NCI-H446 (cell line): ENCODE measurements at regions not wholly inside any gene's neighbourhood (a gene's known extent, or its start where the extent isn't known, plus 50 kb on each side); places are given as distances from the start of the nearest gene placed in this dataset.
"Not testable (repeated sequence)": the region's sequence is repeated elsewhere in the genome, so short reads cannot be mapped to it uniquely, and the experiment has no call there.

Experiments
- DNase-seq, 2 experiments: peaks; one replicate each; lab custom pipeline; 2025; lab: John Stamatoyannopoulos, UW

GRCh38 chr7:97234494-97234893 lies 117.0 kb downstream of the SDHAF3 start:
- DNase-seq, result not testable (repeated sequence)

GRCh38 chr7:97246317-97246716 lies 128.8 kb downstream of the SDHAF3 start:
- no peak for DNase-seq

- not testable (repeated sequence) for DNase-seq
Observed at GRCh38 chr7:97258187-97258586, 140.7 kb downstream of the SDHAF3 start.

DNA sequence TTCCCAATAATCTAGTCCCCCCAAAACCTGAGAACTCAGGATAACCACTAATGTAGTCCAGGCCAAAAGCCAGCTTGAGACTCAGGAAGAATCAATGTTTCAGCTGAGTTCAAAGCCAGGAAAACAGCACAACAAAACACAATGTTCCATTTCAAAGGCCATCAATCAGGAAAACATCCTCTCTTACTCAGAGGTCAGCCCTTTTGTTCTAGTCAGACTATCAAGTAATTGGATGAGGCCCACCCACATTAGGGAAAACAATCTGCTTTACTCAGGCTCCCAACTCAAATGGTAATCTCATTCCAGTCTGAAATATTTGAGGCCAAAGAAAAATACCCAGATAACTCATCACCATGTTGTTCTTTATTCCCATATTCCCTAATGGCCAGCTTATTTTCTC lies 152.2 kb downstream of the SDHAF3 start:
- DNase-seq, result no peak

GRCh38 chr7:97270280-97270679 lies 152.8 kb downstream of the SDHAF3 start:
- DNase-seq, result no peak

- DNase-seq, result no peak
Observed at GRCh38 chr7:97271619-97272018, 154.1 kb downstream of the SDHAF3 start.

- DNase-seq, result no peak
Observed at GRCh38 chr7:97272237-97272975, 154.9 kb downstream of the SDHAF3 start.

DNA sequence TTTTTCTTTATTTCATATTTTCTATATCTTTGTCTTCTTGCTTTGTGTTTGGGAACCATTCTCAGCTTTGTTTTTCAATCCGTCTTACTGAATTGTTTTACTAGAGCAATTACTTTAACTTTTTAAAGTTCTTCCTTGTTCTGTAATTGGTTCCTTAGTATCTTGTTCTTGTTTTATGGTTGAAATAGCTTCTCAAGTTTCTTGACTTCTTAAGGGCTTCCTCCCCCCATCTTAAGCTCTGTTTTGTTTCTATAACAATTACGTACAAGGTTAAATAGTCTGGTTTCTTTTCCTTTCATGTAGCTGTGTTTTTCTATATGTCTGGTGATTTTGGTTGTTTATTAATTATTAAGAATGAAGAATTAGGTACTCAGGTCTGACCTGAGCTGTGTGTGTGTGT lies 158.0 kb downstream of the SDHAF3 start:
- DNase-seq, result no peak

GRCh38 chr7:97280950-97281349 lies 163.5 kb downstream of the SDHAF3 start:
- DNase-seq, result no peak

GRCh38 chr7:97285348-97285747 lies 167.8 kb downstream of the SDHAF3 start:
- no peak for DNase-seq

GRCh38 chr7:97293031-97293430 lies 175.5 kb downstream of the SDHAF3 start:
- DNase-seq, result no peak

DNA sequence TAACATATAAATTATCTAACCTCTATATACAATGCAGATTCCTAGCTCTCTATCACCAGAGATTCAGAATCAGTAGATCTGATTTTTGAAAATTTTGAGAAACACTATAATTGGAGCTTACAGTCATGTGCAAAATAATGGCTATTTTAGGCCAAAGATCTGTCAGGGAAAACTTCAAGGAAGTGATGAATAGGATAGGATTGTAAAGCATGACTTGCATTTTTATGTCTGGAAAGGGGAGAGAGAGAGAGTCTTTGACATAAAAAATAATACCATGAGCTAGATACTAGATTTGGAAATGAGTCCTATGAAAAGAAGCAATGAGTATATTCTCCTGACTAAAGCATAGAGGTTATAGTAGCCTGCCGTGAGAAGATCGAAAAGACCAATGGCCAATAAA lies 181.1 kb downstream of the SDHAF3 start:
- no peak for DNase-seq

DNA sequence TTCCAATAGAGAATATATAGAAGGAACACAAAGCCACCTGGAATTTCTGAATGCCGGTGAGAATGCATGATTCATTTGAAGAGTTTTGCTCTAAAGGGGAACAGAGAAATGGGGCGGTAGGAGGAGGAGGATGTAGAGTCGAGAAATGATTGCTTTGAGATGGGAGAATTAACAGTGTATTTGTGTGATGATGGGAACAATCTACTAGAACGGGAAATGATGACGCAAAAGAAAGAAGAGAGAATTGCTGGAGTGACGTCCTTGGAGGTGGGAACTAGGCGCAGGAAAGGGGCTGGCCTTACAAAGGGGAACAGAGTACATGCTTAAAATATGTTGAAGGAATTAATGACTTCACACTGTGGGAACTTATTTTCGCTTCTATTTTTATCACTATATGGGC lies 188.1 kb downstream of the SDHAF3 start:
- DNase-seq, result no peak

DNA sequence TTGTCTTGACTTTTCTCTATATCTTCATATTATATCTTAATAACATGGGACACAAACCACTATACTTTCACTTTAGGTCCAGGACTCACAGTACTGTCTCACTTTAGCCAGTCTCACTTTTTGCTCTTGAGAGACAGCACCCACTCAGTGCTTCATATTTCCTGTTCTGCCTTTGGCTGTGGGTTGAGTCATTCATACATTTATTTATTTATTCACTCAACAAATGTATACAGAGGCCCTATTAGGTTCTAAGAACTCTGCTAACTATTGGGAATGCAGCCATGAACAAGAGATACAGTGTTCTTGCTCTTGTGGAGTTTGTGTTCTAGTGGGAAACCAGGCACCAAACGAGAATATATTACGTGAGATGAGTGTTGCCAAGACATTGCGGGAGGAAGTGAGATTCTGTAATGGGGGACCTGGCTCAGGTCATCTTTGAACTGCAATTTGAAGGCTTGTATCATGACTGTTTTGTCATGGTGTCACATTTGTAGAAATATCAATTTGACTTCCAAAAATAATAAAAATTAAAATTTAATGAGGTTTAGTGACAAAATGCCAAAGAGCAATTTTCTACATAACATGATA lies 190.1 kb downstream of the SDHAF3 start:
- DNase-seq, result no peak

DNA sequence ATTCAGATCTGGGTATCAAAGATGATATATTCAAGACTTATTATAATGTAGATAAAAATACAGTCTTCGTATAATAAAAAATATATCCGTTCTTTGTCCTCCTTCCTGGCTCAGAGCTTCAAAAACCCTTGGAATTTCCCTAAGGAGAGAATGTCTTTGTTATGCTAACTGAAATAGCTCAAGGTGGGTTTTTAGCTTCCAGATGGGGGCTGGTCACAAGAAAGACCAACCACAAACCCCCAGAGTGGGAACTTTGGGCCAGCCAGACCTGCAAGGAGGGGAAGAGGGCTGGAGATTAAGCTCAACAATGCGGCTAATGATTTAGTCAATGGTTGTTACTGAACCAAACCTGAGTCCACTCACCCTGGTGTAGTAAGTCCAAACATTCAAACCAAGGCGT lies 196.4 kb downstream of the SDHAF3 start:
- no peak for DNase-seq

DNA sequence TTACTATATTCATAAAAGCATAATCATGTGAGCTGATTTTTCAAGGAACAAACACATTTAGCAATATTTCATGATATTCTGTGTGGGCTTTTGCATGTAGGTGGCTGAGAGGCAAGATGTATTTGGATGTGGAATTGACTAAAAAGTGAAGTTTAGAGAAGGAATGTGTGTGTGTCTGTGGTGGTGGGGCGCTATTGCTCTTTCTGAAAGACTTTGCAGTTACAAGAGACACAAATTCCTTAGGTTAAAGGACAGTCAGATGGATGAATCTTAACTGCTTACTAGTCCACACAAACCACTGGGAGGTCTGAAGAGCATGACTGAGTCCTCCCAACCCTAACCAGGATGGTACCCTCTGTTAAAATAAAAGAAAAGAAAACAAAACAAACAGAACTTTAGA lies 200.1 kb downstream of the SDHAF3 start:
- DNase-seq, result no peak

DNA sequence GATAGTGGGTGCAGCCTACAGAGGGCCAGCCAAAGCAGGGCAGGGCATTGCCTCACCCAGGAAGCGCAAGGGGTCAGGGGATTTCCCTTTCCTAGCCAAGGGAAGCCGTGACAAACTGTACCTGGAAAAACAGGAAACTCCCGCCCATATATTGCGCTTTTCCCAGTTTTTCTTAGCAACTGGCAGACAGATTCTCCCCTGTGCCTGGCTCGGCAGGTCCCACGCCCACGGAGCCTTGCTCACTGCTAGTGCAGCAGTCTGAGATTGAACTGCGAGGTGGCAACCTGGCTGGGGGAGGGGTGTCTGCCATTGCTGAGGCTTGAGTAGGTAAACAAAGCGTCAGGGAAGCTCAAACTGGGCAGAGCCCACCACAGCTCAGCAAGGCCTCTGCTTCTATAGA lies 212.4 kb downstream of the SDHAF3 start:
- not testable (repeated sequence) for DNase-seq

DNA sequence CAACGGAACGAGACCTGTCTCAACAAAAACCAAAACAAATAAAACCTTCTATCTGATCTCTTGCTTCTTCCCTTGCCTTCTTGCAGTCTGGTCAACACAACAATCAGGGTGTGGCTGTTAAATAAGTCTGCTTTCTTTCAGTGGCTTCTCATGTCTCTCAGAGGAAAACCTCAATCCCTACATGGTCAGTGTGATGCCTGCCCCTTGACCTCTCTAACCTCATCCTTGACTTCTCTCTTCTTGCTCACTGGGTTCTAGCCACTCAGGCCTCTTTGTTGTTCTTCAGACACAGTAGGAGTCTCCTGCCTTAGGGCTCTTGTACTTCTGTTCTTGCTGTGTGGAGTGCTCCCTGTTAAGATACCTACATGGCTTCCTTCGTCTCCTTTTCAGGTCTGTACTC lies 220.4 kb downstream of the SDHAF3 start:
- no peak for DNase-seq

- no peak for DNase-seq
Observed at GRCh38 chr7:97342512-97342911, 225.0 kb downstream of the SDHAF3 start.

DNA sequence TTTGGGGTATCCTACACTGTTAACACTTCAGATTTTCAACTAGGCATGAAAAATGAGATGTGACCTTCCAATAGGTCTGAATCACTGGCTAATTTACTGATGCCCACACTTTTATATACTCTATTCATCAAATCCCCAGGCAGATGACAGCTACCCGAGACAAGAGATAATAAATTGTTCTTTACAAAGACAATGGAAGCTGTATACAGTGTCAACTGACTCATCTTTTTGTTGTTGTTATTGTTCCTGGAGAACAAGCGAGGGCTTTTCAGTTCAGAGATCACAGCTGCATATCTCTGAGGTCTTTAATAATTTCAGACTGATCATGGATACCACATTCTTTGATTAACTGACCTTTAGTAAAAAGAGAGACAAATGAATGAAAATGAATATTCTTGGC lies 228.9 kb downstream of the SDHAF3 start:
- DNase-seq, result no peak

DNA sequence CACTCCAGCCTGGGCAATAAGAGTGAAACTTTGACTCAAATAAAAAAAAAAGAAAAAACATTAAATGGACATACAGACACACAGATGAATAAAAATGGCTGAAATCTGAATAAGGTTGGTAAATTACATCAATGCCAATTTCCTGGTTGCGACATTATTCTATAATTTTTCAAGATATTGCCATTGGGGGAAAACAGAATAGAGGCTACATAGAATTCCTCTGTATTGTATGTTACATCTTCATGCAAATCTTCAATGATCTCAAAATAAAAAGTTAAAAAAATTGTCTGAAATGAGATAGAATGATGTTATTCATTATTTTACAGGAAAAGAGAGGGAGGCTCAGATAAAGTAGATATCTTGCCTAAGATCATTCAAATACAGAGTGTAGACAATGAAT lies 234.0 kb downstream of the SDHAF3 start:
- no peak for DNase-seq

GRCh38 chr7:97357459-97357858 lies 240.0 kb downstream of the SDHAF3 start:
- no peak for DNase-seq

GRCh38 chr7:97372882-97373281 lies 255.4 kb downstream of the SDHAF3 start:
- DNase-seq, result no peak

DNA sequence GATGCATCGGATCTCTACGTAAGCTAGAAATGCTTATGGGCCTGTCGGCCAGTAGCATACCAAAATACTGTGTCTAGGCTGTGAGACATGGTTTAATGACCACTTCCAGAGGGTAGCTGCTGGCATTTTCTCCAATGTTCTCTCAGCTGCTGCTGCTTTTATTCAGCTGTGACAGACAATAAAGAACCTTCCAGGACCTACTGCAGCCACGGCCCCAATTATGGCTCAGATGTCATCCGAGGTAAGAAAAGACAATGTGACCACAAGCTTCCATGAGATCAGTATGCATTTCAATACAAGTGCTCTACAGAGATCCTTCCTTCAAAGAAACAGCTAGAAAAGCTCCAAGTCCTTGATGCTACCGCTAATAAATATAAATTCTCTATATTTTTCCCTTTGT lies 256.2 kb downstream of the SDHAF3 start:
- DNase-seq, result no peak
